Smooth muscle cell (in vitro differentiated cells): ENCODE measurements at regions not wholly inside any gene's neighbourhood (a gene's known extent, or its start where the extent isn't known, plus 50 kb on each side); places are given as distances from the start of the nearest gene placed in this dataset.

Experiments used
- DNase-seq: peaks from one replicate; lab custom pipeline; 2025; ENCODE audit not compliant: unreplicated experiment; lab: John Stamatoyannopoulos, UW
- H2AFZ ChIP-seq: fragments of 200-600 bp; sonication (generic); 2 replicates; pipeline ENCODE4 v1.6.0; 2016; ENCODE audit warnings: antibody characterized with exemption, low read depth, mild to moderate bottlenecking
- H3F3A ChIP-seq: fragments of 200-600 bp; sonication (generic); 2 replicates; pipeline ENCODE4 v1.6.0; 2017; ENCODE audit warnings: antibody characterized with exemption, low read depth
- H3K27ac ChIP-seq: fragments of 200-600 bp; sonication (generic); 2 replicates; pipeline ENCODE4 v1.5.1; 2016; ENCODE audit warnings: low read depth, mild to moderate bottlenecking
- H3K27me3 ChIP-seq: fragments of 200-600 bp; sonication (generic); 2 replicates; pipeline ENCODE4 v1.6.1; 2016; ENCODE audit warnings: low read depth, mild to moderate bottlenecking
- H3K36me3 ChIP-seq: fragments of 200-600 bp; sonication (generic); 2 replicates; pipeline ENCODE4 v1.5.1; 2016; ENCODE audit warnings: low read depth
- H3K4me1 ChIP-seq: fragments of 200-600 bp; sonication (generic); 2 replicates; pipeline ENCODE4 v1.5.1; 2016; ENCODE audit warnings: low read depth
- H3K4me2 ChIP-seq: fragments of 200-600 bp; sonication (generic); 2 replicates; pipeline ENCODE4 v1.6.0; 2016; ENCODE audit warnings: mild to moderate bottlenecking
- H3K4me3 ChIP-seq: fragments of 200-600 bp; sonication (generic); 2 replicates; pipeline ENCODE4 v1.5.1; 2016; ENCODE audit warnings: mild to moderate bottlenecking
- H3K79me2 ChIP-seq: fragments of 200-600 bp; sonication (generic); 2 replicates; pipeline ENCODE4 v1.6.0; 2016; ENCODE audit warnings: low read depth, mild to moderate bottlenecking
- H3K9ac ChIP-seq: fragments of 200-600 bp; sonication (generic); 2 replicates; pipeline ENCODE4 v1.6.0; 2016; ENCODE audit warnings: low read depth
- H3K9me3 ChIP-seq: fragments of 200-600 bp; sonication (generic); replicated peaks from 2 replicates; pipeline ENCODE4 v1.5.1; 2016; ENCODE audit warnings: low read depth
- H4K20me1 ChIP-seq: fragments of 200-600 bp; sonication (generic); 2 replicates; pipeline ENCODE4 v1.6.0; 2016; ENCODE audit warnings: low read depth
- WGBS: methylation state at CpG from one replicate; pipeline ENCODE4 v1.1.7; 2016; ENCODE audit warnings: low lambda C conversion rate; 5-methylcytosine and 5-hydroxymethylcytosine counted together
- TF ChIP-seq, protein P1 (sequence below): fragments of 200-600 bp; sonication (generic); IDR thresholded peaks from 2 replicates; pipeline ENCODE4 v1.5.1; 2017; ENCODE audit warnings: borderline replicate concordance, mild to moderate bottlenecking, antibody characterized with exemption; ENCODE audit not compliant: insufficient read depth, poor library complexity, severe bottlenecking

DNA sequence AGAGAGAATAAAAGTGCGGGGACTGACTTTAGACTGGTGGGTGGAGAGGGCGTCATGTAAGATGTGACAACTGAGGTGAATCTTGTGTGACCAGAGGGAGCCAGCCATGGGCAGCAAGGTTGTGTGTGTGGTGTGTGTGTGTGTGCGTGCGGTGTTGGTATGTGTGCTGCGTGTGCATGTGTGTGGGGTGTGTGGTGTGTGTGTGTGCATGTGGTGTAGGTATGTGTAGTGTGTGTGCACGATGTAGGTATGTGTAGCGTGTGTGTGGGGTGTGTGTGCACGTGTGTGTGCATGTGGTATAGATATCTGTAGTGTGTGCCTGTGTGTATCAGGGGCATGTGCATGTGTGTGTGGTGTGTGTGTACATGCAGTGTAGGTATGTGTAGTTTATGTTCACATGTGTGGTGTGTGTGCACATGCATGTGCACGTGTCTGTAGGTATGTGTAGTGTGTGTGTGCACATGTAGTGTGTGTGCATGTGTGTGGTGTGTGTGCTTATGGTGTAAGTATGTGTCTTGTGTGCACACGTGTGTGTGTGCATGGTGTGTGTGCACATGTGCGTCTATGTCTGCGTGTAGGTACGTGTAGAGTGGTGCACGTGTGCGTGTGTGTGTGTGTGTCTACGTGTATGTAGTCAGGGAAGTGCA, 312.3 kb upstream of the MKI67 start:
- Histone ChIP-seq H3K27me3 (no peaks in the 10 kb centered on the region), H3K27ac (no peak overlapping the region), H2AFZ (no peak overlapping the region), H3K4me3 (no peak overlapping the region), H3K4me2 (no peak overlapping the region), H4K20me1 (no peaks in the 10 kb centered on the region), H3K36me3 (no peaks in the 10 kb centered on the region), H3K79me2 (no peaks in the 10 kb centered on the region), H3F3A (no peaks in the 10 kb centered on the region), H3K4me1 (no peaks in the 10 kb centered on the region), H3K9me3 (no peaks in the 10 kb centered on the region), H3K9ac (no peak overlapping the region)
- DNase-seq = no peak
- 95% methylated on average over 16 of the region's 16 CpGs for WGBS
- TF ChIP-seq, protein P1, sequence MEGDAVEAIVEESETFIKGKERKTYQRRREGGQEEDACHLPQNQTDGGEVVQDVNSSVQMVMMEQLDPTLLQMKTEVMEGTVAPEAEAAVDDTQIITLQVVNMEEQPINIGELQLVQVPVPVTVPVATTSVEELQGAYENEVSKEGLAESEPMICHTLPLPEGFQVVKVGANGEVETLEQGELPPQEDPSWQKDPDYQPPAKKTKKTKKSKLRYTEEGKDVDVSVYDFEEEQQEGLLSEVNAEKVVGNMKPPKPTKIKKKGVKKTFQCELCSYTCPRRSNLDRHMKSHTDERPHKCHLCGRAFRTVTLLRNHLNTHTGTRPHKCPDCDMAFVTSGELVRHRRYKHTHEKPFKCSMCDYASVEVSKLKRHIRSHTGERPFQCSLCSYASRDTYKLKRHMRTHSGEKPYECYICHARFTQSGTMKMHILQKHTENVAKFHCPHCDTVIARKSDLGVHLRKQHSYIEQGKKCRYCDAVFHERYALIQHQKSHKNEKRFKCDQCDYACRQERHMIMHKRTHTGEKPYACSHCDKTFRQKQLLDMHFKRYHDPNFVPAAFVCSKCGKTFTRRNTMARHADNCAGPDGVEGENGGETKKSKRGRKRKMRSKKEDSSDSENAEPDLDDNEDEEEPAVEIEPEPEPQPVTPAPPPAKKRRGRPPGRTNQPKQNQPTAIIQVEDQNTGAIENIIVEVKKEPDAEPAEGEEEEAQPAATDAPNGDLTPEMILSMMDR = no peak

DNA sequence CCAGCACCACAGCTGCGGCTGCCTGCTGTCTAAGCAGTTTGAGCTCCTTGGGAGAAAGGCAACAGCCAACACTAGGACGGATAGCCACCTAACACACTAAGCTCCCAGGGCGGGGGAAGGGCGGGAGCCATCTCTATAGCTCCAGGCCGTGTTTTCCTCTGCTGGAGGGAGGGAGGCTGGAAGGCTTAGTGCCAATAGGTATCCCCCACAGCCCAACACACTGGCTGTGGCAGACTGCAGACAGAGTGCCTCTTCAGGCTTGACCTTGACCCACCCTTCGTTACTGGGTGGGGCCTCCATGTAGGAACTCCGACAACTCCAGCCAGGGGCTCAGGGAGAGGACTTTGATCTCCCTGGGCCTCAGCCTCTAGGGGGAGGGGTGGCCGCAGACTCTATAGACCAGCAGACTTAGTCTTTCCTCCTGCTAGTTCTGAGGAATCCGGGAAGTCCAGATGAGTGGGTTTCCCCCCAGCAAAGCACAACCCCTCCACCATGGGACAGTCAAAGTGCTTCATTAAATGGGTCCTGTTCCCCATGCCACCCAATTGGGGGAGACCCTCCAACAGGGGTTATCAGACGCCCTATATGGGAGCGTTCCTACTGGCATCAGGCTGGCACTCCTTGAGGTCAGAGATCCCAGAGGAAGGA, 314.4 kb upstream of the MKI67 start:
- H3K9ac ChIP-seq = no peak overlapping the region
- H3K79me2 ChIP-seq = no peaks in the 10 kb centered on the region
- no peak overlapping the region for H3K4me2 ChIP-seq
- no peak for DNase-seq
- H4K20me1 ChIP-seq = no peaks in the 10 kb centered on the region
- H2AFZ ChIP-seq = no peak overlapping the region
- no peaks in the 10 kb centered on the region for H3K9me3 ChIP-seq
- TF ChIP-seq, protein P1 = no peak
- no peak overlapping the region for H3K27ac ChIP-seq
- no peaks in the 10 kb centered on the region for H3F3A ChIP-seq
- H3K4me1 ChIP-seq = no peaks in the 10 kb centered on the region
- H3K27me3 ChIP-seq = no peaks in the 10 kb centered on the region
- no peak overlapping the region for H3K4me3 ChIP-seq
- no peaks in the 10 kb centered on the region for H3K36me3 ChIP-seq
- 70% methylated on average over 11 of the region's 11 CpGs for WGBS

DNA sequence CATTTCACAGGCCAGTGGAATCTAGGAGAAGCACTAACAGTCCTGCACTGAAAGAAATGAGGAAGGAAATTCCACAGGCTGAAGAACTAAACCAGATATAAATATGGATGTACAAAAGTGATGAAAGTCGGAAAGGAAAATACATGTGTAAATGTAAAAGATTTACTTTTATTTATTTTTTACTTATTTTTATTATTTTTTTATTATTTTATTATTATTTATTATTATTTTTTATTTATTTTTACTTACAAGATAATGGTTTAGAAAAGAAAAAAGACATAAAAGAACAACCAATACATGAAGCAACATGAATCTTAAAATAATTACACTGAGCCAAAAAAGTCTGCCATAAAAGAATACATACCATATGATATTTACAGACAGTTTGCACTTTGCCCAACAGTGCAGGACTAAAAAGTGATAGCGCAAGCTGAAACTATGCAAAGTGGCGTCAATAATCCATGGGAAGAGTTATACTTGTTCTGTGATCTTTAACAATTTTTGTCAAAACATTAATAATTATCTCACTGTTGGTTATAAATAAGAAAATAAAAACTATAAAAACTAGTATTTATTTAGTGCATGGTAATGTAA, 317.8 kb upstream of the MKI67 start:
- 88% methylated on average over 3 of the region's 3 CpGs for WGBS
- Histone ChIP-seq H3K36me3 (no peaks in the 10 kb centered on the region), H3K27me3 (no peaks in the 10 kb centered on the region), H2AFZ (no peak overlapping the region), H3K79me2 (no peaks in the 10 kb centered on the region), H3K9me3 (no peaks in the 10 kb centered on the region), H3K9ac (no peak overlapping the region), H3K27ac (no peak overlapping the region), H3K4me3 (no peak overlapping the region), H3K4me2 (no peak overlapping the region), H3F3A (no peaks in the 10 kb centered on the region), H4K20me1 (no peaks in the 10 kb centered on the region), H3K4me1 (no peaks in the 10 kb centered on the region)
- no peak for DNase-seq
- TF ChIP-seq, protein P1 = no peak
